HG03575 (cell line): ENCODE measurements at regions not wholly inside any gene's neighbourhood (a gene's known extent, or its start where the extent isn't known, plus 50 kb on each side); places are given as distances from the start of the nearest gene placed in this dataset.
"Not testable (repeated sequence)": the region's sequence is repeated elsewhere in the genome, so short reads cannot be mapped to it uniquely, and the experiment has no call there.

Source experiments
- ATAC-seq: cut with Tn5 transposase; IDR thresholded peaks from one replicate; pipeline ENCODE4 v1.9.1; 2021; ENCODE audit not compliant: unreplicated experiment, insufficient number of reproducible peaks, low FRiP score; ENCODE audit errors: extremely low read depth

GRCh38 chrX:12013211-12013618 lies 125.1 kb upstream of the FRMPD4 start:
- ATAC-seq = no peak

- ATAC-seq = no peak
Measured at GRCh38 chrX:12021698-12022097, 116.6 kb upstream of the FRMPD4 start.

GRCh38 chrX:12026481-12026880 lies 111.8 kb upstream of the FRMPD4 start:
- no peak for ATAC-seq

GRCh38 chrX:12032082-12032481 lies 106.2 kb upstream of the FRMPD4 start:
- ATAC-seq = no peak

- no peak for ATAC-seq
Measured at GRCh38 chrX:12034741-12035140, 103.5 kb upstream of the FRMPD4 start.

GRCh38 chrX:12042615-12043014 lies 95.7 kb upstream of the FRMPD4 start:
- ATAC-seq = no peak

- no peak for ATAC-seq
Measured at GRCh38 chrX:12052109-12052508, 86.2 kb upstream of the FRMPD4 start.

- ATAC-seq = no peak
Measured at GRCh38 chrX:12058087-12058486, 80.2 kb upstream of the FRMPD4 start.

- ATAC-seq = no peak
Measured at GRCh38 chrX:12060489-12061260, 77.6 kb upstream of the FRMPD4 start.

- ATAC-seq = no peak
Measured at GRCh38 chrX:12065251-12065650, 73.0 kb upstream of the FRMPD4 start.

GRCh38 chrX:12076046-12076445 lies 62.2 kb upstream of the FRMPD4 start:
- no peak for ATAC-seq

GRCh38 chrX:12080265-12080664 lies 58.0 kb upstream of the FRMPD4 start:
- ATAC-seq = no peak

GRCh38 chrX:12082959-12083358 lies 55.3 kb upstream of the FRMPD4 start:
- not testable (repeated sequence) for ATAC-seq
